Loucy (cell line): ENCODE measurements at regions not wholly inside any gene's neighbourhood (a gene's known extent, or its start where the extent isn't known, plus 50 kb on each side); places are given as distances from the start of the nearest gene placed in this dataset.

Source experiments
- H2AFZ ChIP-seq: fragments of 200-600 bp; sonication (generic); 2 replicates; pipeline ENCODE4 v1.6.0; 2016; ENCODE audit warnings: antibody characterized with exemption, mild to moderate bottlenecking, low read length, moderate library complexity
- H3F3A ChIP-seq: fragments of 200-600 bp; 2 replicates; pipeline ENCODE4 v1.6.0; 2016; ENCODE audit warnings: antibody characterized with exemption, low read depth, mild to moderate bottlenecking
- H3K27me3 ChIP-seq: fragments of 200-600 bp; sonication (generic); 2 replicates; pipeline ENCODE4 v1.6.1; 2014; ENCODE audit warnings: low read length, mild to moderate bottlenecking; ENCODE audit not compliant: insufficient read depth, poor library complexity, severe bottlenecking
- H3K36me3 ChIP-seq: fragments of 200-600 bp; sonication (generic); 2 replicates; pipeline ENCODE4 v1.6.1; 2016; ENCODE audit warnings: low read length; ENCODE audit not compliant: insufficient read depth
- H3K4me1 ChIP-seq: fragments of 200-600 bp; sonication (generic); 2 replicates; pipeline ENCODE4 v1.5.1; 2014; ENCODE audit warnings: low read length, mild to moderate bottlenecking; ENCODE audit not compliant: insufficient read depth, poor library complexity, severe bottlenecking
- H3K4me2 ChIP-seq: fragments of 200-600 bp; sonication (generic); 2 replicates; pipeline ENCODE4 v1.6.0; 2014; ENCODE audit warnings: antibody characterized with exemption, low read length, low read depth, mild to moderate bottlenecking; ENCODE audit not compliant: poor library complexity, severe bottlenecking
- H3K4me3 ChIP-seq: fragments of 200-600 bp; sonication (generic); 2 replicates; pipeline ENCODE4 v1.5.1; 2014; ENCODE audit warnings: low read length, mild to moderate bottlenecking, mixed read lengths; ENCODE audit not compliant: poor library complexity, severe bottlenecking
- H3K79me2 ChIP-seq: fragments of 200-600 bp; sonication (generic); 2 replicates; pipeline ENCODE4 v1.6.1; 2014; ENCODE audit warnings: low read length; ENCODE audit not compliant: insufficient read depth
- H3K9ac ChIP-seq: fragments of 200-600 bp; sonication (generic); 2 replicates; pipeline ENCODE4 v1.6.0; 2014; ENCODE audit warnings: mild to moderate bottlenecking, low read depth, low read length, moderate library complexity; ENCODE audit not compliant: poor library complexity, severe bottlenecking
- H3K9me2 ChIP-seq: fragments of 200-600 bp; sonication (generic); replicated peaks from 2 replicates; pipeline ENCODE4 v1.6.1; 2016; ENCODE audit warnings: low read depth, low read length, mixed read lengths
- H3K9me3 ChIP-seq: fragments of 200-600 bp; sonication (generic); 2 replicates; pipeline ENCODE4 v1.6.1; 2014; ENCODE audit warnings: mild to moderate bottlenecking, antibody characterized with exemption, low read length, low read depth; ENCODE audit not compliant: insufficient read depth
- H4K20me1 ChIP-seq: fragments of 200-600 bp; sonication (generic); 2 replicates; pipeline ENCODE4 v1.6.0; 2014; ENCODE audit warnings: antibody characterized with exemption, low read length, mild to moderate bottlenecking; ENCODE audit not compliant: insufficient read depth, poor library complexity, severe bottlenecking
- EZH2phosphoT487 ChIP-seq: fragments of 200-600 bp; IDR thresholded peaks from 2 replicates; pipeline ENCODE4 v1.6.1; 2018; ENCODE audit warnings: antibody characterized with exemption, mild to moderate bottlenecking, moderate library complexity, borderline replicate concordance
- TF ChIP-seq, protein P1 (sequence below): fragments of 200-600 bp; sonication (generic); conservative IDR thresholded peaks from 2 replicates; pipeline ENCODE4 v1.5.1; 2014; ENCODE audit warnings: mild to moderate bottlenecking, antibody characterized with exemption, low read length

DNA sequence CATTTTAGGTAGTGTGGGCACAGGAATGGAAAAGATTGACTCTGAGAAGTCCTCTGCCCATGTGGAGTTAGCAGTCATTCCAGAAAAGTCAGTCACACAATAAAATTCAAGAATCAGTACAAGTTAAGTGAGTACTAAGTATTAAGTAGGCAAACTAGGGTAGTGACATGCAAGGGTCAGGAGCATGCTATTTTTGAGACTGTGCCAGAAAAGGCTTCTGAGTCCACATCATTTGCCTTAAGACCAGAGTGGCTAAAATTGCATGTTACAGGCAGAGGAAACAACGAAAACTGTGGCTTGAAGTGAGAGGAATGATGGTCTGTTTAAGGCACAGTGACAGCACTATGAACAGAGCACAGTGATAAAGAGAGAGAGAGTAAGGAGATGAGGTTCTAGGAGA lies 108.9 kb downstream of the SLC6A15 start:
- no peak overlapping the region for H3K9ac ChIP-seq
- TF ChIP-seq, protein P1, sequence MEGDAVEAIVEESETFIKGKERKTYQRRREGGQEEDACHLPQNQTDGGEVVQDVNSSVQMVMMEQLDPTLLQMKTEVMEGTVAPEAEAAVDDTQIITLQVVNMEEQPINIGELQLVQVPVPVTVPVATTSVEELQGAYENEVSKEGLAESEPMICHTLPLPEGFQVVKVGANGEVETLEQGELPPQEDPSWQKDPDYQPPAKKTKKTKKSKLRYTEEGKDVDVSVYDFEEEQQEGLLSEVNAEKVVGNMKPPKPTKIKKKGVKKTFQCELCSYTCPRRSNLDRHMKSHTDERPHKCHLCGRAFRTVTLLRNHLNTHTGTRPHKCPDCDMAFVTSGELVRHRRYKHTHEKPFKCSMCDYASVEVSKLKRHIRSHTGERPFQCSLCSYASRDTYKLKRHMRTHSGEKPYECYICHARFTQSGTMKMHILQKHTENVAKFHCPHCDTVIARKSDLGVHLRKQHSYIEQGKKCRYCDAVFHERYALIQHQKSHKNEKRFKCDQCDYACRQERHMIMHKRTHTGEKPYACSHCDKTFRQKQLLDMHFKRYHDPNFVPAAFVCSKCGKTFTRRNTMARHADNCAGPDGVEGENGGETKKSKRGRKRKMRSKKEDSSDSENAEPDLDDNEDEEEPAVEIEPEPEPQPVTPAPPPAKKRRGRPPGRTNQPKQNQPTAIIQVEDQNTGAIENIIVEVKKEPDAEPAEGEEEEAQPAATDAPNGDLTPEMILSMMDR = no peak
- no peak for TF ChIP-seq EZH2phosphoT487
- H3K36me3 ChIP-seq = no peaks in the 10 kb centered on the region
- H3K79me2 ChIP-seq = no peaks in the 10 kb centered on the region
- no peak overlapping the region for H3K4me2 ChIP-seq
- H2AFZ ChIP-seq = no peak overlapping the region
- H3K9me3 ChIP-seq = no peaks in the 10 kb centered on the region
- no peaks in the 10 kb centered on the region for H4K20me1 ChIP-seq
- no peaks in the 10 kb centered on the region for H3K27me3 ChIP-seq
- no peak overlapping the region for H3K4me3 ChIP-seq
- H3F3A ChIP-seq = no peaks in the 10 kb centered on the region
- no peaks in the 10 kb centered on the region for H3K9me2 ChIP-seq
- no peaks in the 10 kb centered on the region for H3K4me1 ChIP-seq

DNA sequence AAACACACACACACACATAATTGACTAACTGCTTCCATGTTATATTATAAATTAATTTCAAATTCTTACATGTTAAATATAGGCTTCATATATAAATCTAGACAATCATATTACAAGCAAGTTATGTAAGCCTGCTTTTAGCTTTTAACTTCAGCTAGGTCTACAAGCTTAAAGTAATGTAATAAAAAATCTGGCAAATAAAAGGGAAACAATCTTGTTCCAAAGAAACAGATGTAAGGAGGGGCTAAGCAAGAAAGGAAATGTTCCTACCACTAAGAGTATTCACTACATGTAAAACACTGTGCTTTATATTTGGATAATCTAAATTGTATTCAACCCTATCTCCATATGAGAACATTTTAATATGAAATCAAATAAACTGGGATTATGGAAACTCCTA lies 110.4 kb downstream of the SLC6A15 start:
- no peak for TF ChIP-seq EZH2phosphoT487
- TF ChIP-seq, protein P1 = no peak
- no peaks in the 10 kb centered on the region for H3K9me3 ChIP-seq
- no peaks in the 10 kb centered on the region for H4K20me1 ChIP-seq
- H3K4me3 ChIP-seq = no peak overlapping the region
- H2AFZ ChIP-seq = no peak overlapping the region
- H3K4me2 ChIP-seq = no peak overlapping the region
- H3K9me2 ChIP-seq = no peaks in the 10 kb centered on the region
- H3K9ac ChIP-seq = no peak overlapping the region
- no peaks in the 10 kb centered on the region for H3K27me3 ChIP-seq
- H3K4me1 ChIP-seq = no peaks in the 10 kb centered on the region
- no peaks in the 10 kb centered on the region for H3F3A ChIP-seq
- H3K79me2 ChIP-seq = no peaks in the 10 kb centered on the region
- H3K36me3 ChIP-seq = no peaks in the 10 kb centered on the region

DNA sequence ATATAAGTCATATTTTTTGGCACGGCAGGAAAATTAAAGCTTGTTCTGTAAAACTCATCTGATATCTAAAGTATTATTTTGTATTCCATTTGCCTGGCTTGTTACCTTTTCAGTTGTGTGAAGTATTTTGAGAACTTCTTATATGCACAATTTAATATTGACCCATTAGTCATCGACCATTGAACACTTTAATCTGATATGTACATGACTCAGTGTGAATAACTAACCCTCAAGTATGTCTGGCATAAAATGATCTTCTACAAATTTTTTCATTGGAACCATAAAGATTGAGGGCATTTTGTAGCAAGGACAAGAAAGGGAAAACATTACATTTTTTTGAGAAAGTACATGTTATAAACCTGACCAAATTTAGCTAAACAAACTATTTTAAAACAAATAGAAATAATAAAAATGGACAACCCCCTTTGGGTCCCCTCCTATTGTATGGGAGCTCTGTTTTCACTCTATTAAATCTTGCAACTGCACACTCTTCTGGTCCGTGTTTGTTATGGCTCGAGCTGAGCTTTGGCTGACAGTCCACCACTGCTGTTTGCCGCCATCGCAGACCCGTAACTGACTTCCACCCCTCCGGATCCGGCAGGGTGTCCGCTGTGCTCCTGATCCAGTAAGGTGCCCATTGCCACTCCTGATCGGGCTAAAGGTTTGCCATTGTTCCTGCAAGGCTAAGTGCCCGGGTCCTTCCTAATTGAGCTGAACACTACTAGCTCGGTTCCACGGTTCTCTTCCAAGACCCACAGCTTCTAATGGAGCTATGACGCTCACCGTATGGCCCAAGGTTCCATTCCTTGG lies 118.8 kb downstream of the SLC6A15 start:
- H3K4me3 ChIP-seq = no peak overlapping the region
- no peaks in the 10 kb centered on the region for H3K36me3 ChIP-seq
- H3K4me1 ChIP-seq = no peaks in the 10 kb centered on the region
- H3F3A ChIP-seq = no peaks in the 10 kb centered on the region
- no peak for TF ChIP-seq EZH2phosphoT487
- TF ChIP-seq, protein P1 = no peak
- H3K79me2 ChIP-seq = no peaks in the 10 kb centered on the region
- no peak overlapping the region for H2AFZ ChIP-seq
- no peaks in the 10 kb centered on the region for H3K9me3 ChIP-seq
- H4K20me1 ChIP-seq = no peaks in the 10 kb centered on the region
- no peak overlapping the region for H3K9ac ChIP-seq
- no peaks in the 10 kb centered on the region for H3K9me2 ChIP-seq
- H3K4me2 ChIP-seq = no peak overlapping the region
- no peaks in the 10 kb centered on the region for H3K27me3 ChIP-seq
